HG02642 (cell line): ENCODE measurements at regions not wholly inside any gene's neighbourhood (a gene's known extent, or its start where the extent isn't known, plus 50 kb on each side); places are given as distances from the start of the nearest gene placed in this dataset.
"Not testable (repeated sequence)": the region's sequence is repeated elsewhere in the genome, so short reads cannot be mapped to it uniquely, and the experiment has no call there.

ENCODE experiments used
- ATAC-seq: cut with Tn5 transposase; IDR thresholded peaks from one replicate; pipeline ENCODE4 v1.9.1; 2021; ENCODE audit warnings: mild to moderate bottlenecking; ENCODE audit not compliant: unreplicated experiment, poor library complexity

DNA sequence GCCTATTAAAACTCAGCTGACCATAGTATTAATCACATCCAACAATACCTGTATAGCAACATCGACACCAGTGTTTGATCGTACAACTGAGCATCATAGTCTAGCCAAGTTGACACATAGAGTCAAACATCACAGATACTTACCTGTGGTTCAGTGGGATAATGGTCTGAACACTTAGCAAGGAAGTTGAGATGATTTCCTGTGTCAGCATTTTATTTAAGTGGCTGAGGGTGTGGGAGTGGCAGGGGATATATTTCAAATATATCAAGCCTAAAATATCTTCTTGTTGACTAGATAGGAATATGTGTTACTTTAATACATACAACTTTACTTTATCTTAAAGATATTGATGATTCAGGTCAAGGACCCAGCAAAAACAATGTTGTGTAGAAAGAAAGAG is 1038.6 kb downstream of the TSN start:
- no peak for ATAC-seq

DNA sequence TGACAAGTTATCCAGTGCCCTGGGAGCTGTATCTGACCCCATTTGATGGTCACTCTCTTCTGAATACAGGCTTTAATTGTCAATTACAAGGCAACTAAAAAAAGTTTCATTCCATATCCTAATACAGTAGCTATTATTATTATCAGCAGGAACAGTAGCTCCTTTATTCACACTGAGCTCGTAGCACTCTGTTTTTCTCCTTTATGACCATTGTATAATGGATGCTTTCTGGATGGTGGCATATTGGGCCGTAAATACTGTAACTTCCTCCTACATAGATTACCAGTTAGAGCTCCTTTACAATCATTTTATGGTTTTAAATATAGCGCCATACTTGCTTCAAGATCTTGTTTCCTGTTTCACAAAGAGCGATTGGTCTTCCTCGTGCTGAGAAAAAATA is 1040.3 kb downstream of the TSN start:
- ATAC-seq: no peak

DNA sequence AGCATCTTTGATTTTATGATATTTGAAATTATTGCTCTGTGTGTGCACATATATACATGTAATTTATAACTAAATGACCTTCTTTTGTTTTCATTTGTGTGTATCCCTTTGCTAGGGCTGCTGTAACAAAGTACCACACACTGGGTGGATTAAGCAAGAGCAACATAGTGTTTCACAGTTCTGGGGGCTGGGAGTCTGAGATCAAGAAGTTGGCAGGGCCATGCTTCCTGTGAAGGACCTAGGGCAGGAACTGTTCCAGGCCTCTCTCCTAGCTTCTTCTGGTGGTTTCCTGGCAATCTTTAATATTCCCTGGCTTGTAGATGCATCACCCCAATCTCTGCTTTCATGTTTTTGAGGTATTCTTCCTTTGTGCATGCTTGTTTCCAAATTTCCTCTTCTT is 1043.9 kb downstream of the TSN start:
- ATAC-seq: no peak

DNA sequence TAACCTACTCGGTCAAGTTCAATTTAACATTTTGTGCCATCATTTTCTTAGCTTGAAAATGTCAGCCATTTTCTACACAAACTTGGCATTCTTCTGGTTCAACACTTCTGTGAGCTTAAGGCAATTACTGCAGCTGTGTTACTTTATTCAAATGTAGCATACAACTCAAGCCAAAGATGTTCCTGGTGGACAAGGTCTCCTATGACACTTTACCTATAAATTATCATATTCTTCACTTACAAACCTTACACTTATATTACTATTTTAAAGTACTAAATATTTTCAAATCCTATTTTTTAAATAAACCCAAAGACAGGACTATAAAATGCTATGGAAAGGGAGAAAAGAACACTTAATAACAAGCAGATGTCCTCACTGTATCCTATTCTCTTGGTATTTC is 1045.3 kb downstream of the TSN start:
- ATAC-seq: no peak

DNA sequence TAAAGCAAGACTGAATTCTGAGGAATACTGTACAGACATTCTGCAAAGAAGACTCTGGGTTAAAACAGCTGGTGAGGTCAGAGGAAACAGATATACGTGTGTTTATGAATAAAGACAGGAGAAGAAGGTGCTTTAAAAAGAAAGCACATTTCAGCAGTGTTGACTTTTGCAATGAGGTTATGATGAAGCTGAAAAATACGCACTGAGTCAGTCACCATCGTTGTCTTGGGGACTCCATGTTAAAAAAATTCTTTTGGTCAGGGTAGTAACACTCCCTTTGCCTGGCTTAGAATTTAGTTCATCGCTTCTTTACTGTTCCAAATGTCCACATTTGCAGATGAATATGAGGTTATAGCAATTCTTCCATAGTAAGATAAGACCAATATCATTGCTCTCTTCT is 1049.0 kb downstream of the TSN start:
- no peak for ATAC-seq

DNA sequence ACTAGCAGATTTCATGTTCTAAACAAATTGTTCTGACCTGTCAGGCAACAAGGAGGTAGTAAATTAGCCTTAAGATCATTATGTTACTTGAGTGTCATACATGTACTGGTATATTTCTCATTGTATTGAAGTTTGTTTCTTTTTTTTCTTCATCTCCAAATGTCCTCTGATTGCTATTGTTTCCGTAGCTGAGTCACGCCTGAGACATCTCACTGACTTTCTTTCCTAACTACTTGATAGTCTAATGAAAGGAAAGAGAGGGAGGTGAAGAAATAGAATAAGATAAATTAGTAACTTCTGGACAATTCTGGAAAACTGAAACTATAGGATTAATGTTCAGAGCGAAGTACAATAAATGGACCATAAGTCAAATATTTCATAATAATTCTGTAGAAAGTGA is 1049.9 kb downstream of the TSN start:
- no peak for ATAC-seq

DNA sequence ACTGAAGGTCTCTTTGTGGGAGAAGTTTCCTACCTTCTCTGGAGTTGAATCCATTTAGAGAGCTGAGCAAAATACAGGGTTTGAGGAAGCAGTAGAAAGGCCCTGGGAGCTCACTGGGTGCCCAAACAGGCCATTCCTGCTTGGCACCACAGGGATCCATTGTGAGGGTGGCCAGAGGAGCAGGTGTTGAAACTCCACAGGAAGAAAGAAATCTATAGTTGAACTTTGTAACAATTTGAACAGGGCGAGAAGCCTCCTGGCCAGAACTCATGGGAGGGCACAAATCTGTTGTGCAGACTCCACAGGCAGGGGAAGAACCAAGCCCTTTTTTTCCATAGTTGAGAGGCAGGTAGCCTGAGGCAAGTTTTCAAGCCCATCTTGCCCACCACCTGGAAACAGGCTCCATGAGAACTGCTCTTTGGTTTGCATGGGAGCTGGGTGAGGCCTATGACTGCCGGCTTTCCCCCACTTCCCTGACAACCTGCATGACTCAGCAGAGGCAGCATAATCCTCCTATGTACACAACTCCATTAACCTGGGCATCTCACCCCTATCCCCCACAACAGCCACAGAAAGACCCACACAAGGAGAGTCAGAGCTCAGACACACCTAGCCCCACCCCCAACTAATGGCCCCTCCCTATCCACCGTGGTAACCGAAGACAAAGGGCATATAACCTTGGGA is 1053.0 kb downstream of the TSN start:
- no peak for ATAC-seq

DNA sequence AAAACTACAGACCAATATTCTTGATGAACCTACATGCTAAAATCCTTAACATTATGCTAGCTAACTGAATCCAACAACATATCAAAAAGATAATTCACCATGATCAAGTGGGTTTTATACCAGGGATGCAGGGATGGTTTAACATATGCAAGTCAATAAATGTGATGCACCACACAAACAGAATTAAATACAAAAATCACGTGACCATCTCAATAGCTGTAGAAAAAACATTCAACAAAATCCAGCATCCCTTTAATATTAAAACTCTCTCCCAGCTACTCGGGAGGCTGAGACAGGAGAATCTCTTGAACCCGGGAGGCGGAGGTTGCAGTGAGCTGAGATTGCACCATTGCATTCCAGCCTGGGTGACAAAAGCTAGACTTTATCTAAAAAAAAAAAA is 1056.8 kb downstream of the TSN start:
- not testable (repeated sequence) for ATAC-seq

DNA sequence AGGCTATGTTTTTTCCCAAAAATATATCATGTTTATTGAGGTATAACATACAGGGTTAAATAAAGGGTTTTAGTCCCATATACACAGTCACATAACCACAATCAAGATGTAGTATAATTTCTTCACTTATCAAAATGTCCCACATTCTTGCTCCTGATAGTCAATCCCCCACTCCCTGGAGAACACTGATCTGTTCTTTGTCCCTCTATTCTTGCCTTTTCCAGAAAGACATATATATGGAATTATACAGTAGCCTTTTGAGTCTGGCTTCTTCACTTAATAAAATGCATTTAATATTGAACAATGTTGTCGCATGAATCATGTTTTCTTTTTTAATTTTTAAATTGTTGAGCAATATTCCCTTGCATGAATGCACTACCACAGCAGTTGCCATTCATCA is 1059.7 kb downstream of the TSN start:
- no peak for ATAC-seq

DNA sequence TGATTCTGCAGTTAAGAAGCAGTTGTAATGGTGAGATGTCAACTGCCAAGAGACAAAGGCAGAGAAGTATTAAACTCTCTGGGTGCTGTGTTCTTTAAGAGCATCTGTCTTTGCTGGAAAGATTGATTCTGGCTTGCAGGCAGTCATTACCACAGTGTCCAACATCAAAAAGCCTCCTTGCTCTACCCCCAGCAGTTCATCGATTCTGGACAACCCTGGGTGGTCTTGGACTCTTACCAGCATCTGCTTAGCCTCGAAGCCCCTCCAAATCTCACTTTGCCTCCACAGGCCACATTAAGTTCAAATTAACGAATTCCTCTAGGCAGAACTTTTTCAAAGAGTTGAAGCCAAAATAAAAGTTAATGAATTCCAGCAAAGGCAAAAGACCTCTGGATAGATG is 1061.4 kb downstream of the TSN start:
- ATAC-seq: no peak

DNA sequence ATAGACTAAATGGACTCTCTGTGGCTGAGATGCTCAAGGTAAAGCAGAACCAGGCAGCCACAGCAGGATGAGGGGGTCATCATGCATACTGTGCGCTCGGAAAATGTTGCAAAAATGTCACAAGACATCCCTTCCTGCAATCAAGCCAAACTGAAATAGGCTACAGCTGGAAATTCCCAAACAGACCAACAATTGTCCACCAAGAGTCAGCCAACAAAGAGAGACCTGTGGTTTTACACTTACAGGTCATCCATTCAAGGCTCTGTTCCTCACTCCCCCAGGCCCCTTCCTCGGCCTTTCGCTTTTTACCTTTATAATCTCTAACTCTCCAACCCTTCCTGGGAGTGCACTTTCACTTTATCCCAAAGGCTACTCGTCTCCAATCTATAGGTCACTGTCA is 1066.9 kb downstream of the TSN start:
- no peak for ATAC-seq

DNA sequence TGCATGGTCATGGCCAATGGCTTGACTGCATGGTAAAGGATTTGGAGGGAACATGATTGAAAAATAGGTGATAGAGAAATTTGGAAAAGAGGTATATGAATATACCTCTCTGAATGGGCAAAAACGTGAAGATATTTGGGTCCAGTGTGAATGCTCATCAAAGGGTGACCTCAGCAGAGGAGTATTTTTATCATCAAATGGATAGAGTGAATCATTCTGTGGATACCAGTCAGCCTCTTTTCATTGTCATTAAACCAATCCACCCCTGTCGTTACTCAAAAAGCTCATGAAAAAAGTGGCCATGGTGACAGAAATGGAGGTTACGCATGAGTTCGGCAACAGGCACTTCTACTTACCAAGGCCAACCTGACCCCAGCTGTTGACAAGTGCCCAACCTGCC is 1074.7 kb downstream of the TSN start:
- no peak for ATAC-seq

DNA sequence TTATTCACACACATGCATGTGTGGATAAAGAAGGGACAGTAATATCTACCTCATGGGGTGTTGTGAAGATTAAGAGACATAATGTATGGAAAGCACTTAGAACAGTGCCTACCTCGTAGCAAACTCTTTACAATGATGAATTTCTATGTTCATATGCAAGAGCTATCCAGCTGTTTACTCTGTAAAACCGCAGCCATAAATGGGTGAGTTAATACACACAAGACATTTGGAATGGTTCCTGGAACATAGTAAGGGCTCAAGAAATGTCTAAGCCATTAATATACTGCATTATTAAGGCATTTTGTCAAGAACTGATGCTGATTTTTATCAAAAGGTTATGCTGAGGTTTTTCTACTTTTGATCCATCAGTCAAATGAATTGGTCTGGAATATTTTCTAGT is 1076.2 kb downstream of the TSN start:
- ATAC-seq: no peak

DNA sequence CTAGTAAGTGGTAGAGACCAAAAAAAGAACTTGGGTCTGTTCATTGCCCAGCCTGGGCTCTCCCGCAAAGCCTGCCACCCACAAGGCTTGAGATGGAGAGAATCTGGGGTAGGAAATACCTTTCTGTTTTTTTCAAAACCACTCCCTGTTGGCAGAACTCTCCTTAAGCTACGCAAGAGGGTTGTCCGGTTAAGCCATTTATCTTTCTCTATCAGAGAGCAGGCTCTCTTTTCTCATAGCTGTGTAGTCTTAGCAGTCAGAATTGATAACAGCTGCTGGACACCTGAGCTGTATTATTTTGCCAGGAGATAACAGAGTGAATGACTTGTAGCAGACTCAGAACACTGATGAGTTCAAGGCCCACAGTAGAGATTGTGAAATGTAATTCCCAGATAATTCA is 1088.1 kb downstream of the TSN start:
- ATAC-seq: no peak

DNA sequence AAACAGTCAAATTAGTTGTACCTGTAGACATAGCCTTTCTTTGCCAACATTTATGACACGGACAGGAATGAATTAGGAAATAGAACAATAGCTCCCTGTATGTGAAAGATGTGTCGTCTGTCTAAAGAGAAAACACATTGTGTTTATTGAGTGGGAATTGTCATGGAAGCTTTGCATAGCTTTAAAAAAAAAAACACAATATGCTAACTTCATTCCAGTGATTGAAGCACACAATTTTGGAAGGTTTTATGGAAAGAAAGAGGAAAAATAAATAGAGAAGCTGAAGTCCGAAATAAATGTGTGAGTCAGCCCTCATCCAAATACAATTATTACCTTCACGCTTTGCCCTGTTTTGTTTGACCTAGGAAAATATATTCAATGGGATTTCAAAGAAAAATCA is 1095.7 kb downstream of the TSN start:
- no peak for ATAC-seq

DNA sequence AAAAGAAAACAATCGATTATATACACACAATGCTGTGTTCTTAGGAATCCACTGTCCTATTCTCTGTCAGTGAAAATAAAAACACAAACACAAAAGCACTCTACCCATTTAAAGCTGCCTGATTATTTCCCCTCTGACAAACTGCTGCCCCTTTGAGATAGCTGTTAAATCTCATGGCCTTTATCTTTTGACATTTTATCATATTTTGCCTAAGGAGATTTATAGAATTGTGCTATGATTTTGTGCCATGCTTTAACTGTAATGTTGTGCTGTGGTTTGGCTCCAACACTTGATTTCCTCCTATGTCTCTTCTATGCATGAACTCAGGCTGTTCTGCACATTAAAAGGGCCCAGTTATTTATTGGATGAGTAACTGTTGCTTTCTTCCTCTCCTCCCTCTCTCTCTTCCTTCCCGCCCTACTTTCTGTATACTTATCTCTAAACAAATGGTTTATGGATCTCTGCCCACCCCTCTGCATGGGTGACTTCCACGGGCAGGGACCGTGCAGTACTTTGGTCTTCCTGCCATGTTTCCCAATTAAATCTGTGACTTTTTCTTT is 1096.6 kb downstream of the TSN start:
- ATAC-seq: no peak

DNA sequence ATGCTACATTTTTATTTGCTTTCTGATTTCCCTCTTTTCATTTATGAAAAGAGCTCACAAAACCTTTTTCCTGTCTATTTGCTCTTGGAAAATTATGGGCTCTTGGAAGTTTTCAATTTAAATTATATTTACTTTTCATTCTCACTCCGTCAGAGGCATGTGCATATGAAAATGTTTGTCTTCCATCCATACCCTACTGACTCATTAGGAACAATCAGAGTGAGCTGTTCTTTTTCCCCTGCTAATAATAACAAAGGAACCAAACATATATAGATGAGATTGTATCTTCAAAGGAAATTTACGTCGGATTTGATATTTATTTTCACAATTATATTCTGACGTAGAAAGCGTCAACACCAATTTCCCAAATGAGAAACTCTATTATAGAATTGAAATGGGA is 1101.2 kb downstream of the TSN start:
- ATAC-seq: no peak

DNA sequence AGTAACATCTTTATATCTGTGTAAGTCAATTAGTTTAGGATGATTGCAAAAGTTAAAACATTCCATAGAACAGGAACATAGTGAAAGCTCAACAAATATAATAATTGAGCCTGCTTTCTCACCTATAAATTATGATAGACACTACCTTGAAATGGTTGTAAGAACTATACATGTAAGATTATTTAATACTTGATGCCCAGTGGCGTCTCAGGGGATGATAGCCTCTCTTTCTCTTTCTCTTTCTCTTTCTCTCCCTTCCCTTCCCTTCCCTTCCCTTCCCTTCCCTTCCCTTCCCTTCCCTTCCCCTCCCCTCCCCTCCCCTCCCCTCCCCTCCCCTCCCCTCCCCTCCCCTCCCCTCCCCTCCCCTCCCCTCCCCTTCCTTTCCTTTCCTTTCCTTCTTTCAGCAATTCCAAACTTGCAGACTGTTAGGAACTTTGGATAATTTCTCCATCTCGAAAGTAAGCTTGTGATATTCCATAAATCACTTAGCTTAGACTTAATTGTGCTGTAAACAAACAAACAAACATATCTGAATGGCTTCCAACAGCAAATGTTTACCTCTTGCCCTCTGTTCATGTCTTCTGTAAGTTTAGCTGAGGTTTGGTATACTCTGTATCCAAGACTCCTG is 1102.7 kb downstream of the TSN start:
- ATAC-seq: no peak

DNA sequence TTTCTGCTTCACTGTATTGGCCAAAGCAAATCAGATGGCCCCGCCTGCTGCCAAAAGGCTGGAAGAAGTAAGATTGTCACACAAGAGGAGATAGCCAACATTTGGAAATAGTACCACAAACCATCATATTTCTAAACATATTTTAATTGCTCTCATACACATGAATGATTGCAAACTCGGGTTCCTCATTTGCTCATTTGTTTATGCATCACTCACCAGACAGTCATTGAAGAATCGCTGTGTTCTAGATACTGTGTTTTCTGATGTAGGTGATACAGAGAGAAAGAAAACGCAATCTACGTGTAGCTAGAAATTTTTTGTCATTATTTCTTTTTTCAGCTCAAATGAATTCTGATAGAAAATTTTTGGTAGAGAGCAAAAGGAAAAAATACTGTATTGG is 1103.4 kb downstream of the TSN start:
- ATAC-seq: no peak

DNA sequence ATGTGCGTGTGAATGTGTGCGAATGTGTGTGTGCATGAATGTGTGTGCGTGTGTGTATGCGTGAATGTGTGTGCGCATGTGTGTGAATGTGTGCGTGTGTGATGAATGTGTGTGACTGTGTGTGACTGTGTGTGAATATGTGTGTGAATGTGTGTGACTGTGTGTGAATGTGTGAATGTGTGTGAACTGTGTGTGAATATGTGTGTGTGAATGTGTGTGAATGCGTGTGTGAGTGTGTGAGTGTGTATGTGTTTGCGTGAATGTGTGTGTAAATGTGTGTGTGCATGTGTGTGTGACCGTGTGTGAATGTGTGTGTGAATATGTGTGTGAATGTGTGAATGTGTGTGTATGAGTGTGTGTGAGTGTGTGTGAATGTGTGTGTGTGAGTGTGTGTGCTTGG is 1103.8 kb downstream of the TSN start:
- ATAC-seq: no peak

DNA sequence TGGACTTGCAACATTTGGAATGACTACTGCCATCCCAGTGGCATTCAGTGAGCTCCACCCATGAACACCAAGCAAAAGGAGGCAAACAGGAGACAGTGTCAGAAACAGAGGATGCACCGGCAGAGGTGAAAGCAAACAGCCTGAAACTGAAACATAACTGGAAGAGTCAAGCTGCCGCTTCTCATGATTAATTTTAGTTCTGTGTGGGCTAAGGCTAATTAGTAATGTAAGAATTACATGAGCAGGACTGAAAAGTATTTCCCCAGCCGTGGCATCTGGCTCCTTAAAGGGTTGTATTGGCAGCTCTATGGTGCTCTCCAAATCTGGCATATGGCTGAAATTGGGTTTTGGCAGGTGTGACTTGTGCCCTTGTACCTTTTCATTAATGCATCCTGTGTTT is 1108.1 kb downstream of the TSN start:
- peak; percentile 63 for ATAC-seq

DNA sequence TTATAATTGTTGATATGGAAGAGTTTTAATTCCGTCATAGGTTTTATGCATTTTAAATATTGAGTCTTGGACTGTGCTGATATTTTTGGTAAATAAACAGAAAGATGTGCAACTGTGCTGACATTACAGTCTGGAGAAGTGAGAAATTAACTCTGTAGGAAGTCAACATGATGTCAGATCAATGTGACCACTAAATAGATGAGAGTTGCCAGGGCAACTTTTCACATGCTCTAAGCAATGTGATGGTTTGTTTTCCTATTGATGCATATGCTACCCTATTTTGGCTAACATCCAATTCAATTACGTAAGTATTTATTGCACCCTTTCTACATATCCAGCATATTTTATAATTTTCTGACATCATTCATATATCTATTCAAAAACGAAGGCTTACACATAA is 1109.3 kb downstream of the TSN start:
- no peak for ATAC-seq
